SK-N-SH (cell line): ENCODE measurements at regions not wholly inside any gene's neighbourhood (a gene's known extent, or its start where the extent isn't known, plus 50 kb on each side); places are given as distances from the start of the nearest gene placed in this dataset.

Source experiments
- MAX ChIP-seq: IDR thresholded peaks from 2 replicates; pipeline ENCODE4 v1.4.0; 2012; ENCODE audit warnings: low read depth
- TAF1 ChIP-seq: IDR thresholded peaks from 2 replicates; pipeline ENCODE4 v1.6.1; 2012; ENCODE audit warnings: low read depth, mild to moderate bottlenecking, low read length, moderate library complexity, borderline replicate concordance
- TCF12 ChIP-seq: IDR thresholded peaks from 2 replicates; pipeline ENCODE4 v1.4.0; 2012
- YY1 ChIP-seq: IDR thresholded peaks from 2 replicates; pipeline ENCODE4 v1.4.0; 2012; ENCODE audit warnings: low read depth, mild to moderate bottlenecking
- TF ChIP-seq, protein P1 (sequence below): fragments of 150-350 bp; IDR thresholded peaks from 2 replicates; pipeline ENCODE4 v1.6.1; 2017; ENCODE audit warnings: antibody characterized with exemption, low read length, low read depth, borderline replicate concordance
- TF ChIP-seq, protein P2 (sequence below): IDR thresholded peaks from 2 replicates; pipeline ENCODE4 v1.4.0; 2012; ENCODE audit warnings: low read depth, borderline replicate concordance
- TF ChIP-seq, protein P3 (sequence below): IDR thresholded peaks from 2 replicates; pipeline ENCODE4 v1.4.0; 2012; ENCODE audit warnings: low read depth, borderline replicate concordance

DNA sequence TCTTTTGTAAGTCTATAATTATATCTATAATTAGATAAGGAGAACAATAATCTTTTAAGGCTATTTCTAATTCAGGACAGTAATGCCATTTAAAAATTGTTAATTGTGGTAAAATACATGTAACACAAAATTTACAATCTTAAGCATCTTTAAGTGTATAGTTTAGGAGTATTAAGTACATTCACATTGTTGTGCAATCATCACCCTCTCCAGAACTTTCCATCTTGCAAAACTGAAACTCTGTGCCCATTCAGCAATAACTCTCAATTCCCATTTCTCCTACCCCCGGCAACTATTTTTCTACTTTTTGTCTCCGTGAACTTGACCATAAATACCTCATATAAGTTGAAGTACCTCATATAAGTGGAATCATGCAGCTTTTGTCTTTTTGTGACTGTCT, 93.9 kb upstream of the KCNA3 start:
- TF ChIP-seq MAX: no peak
- TF ChIP-seq, protein P1, sequence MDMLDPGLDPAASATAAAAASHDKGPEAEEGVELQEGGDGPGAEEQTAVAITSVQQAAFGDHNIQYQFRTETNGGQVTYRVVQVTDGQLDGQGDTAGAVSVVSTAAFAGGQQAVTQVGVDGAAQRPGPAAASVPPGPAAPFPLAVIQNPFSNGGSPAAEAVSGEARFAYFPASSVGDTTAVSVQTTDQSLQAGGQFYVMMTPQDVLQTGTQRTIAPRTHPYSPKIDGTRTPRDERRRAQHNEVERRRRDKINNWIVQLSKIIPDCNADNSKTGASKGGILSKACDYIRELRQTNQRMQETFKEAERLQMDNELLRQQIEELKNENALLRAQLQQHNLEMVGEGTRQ: no peak
- TF ChIP-seq, protein P2, sequence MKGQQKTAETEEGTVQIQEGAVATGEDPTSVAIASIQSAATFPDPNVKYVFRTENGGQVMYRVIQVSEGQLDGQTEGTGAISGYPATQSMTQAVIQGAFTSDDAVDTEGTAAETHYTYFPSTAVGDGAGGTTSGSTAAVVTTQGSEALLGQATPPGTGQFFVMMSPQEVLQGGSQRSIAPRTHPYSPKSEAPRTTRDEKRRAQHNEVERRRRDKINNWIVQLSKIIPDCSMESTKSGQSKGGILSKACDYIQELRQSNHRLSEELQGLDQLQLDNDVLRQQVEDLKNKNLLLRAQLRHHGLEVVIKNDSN: no peak
- TF ChIP-seq YY1: no peak
- TF ChIP-seq TCF12: no peak
- TF ChIP-seq TAF1: no peak
- TF ChIP-seq, protein P3, sequence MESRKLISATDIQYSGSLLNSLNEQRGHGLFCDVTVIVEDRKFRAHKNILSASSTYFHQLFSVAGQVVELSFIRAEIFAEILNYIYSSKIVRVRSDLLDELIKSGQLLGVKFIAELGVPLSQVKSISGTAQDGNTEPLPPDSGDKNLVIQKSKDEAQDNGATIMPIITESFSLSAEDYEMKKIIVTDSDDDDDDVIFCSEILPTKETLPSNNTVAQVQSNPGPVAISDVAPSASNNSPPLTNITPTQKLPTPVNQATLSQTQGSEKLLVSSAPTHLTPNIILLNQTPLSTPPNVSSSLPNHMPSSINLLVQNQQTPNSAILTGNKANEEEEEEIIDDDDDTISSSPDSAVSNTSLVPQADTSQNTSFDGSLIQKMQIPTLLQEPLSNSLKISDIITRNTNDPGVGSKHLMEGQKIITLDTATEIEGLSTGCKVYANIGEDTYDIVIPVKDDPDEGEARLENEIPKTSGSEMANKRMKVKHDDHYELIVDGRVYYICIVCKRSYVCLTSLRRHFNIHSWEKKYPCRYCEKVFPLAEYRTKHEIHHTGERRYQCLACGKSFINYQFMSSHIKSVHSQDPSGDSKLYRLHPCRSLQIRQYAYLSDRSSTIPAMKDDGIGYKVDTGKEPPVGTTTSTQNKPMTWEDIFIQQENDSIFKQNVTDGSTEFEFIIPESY: no peak
